Lung (tissue), 11 donors: ENCODE measurements at regions not wholly inside any gene's neighbourhood (a gene's known extent, or its start where the extent isn't known, plus 50 kb on each side); places are given as distances from the start of the nearest gene placed in this dataset.

Experiments
- ATAC-seq: fragments of 200-7000 bp; cut with Tn5 transposase; one replicate; pipeline ENCODE4 v1.9.1; 2020; ENCODE audit warnings: moderate number of reproducible peaks; ENCODE audit not compliant: insufficient read depth, low FRiP score
- DNase-seq, 3 donors: peaks; one replicate each; pipeline ENCODE4 v3.0.0-alpha.2; 2013 to 2017
- H3K27ac ChIP-seq, 2 donors: one replicate each; pipeline ENCODE4 v1.5.1; 2013; ENCODE audit warnings: mild to moderate bottlenecking in 2 of 2, moderate library complexity in 2 of 2, control low read depth in 1 of 2, inconsistent platforms in 1 of 2, low read depth in 1 of 2, low read length in 1 of 2
- H3K27me3 ChIP-seq, 3 donors: one replicate each; pipeline ENCODE4 v1.5.1; 2013; ENCODE audit warnings: low read length in 2 of 3; ENCODE audit not compliant: control insufficient read depth in 3 of 3, insufficient read depth in 3 of 3
- H3K36me3 ChIP-seq, 4 donors: one replicate each; pipeline ENCODE4 v1.5.1; 2013; ENCODE audit warnings: low read length in 4 of 4, mild to moderate bottlenecking in 1 of 4, moderate library complexity in 1 of 4; ENCODE audit not compliant: control insufficient read depth in 4 of 4, insufficient read depth in 4 of 4
- H3K4me1 ChIP-seq, 5 donors: one replicate each; pipeline ENCODE4 v1.5.1; 2013; ENCODE audit warnings: low read length in 5 of 5, mild to moderate bottlenecking in 2 of 5, moderate library complexity in 1 of 5; ENCODE audit not compliant: control insufficient read depth in 5 of 5, insufficient read depth in 5 of 5
- H3K4me3 ChIP-seq: one replicate; pipeline ENCODE4 v1.5.1; 2013; ENCODE audit warnings: mild to moderate bottlenecking, control low read depth, moderate library complexity
- H3K9ac ChIP-seq, 2 donors: one replicate each; pipeline ENCODE4 v1.5.1; 2013; ENCODE audit warnings: low read length in 2 of 2, control low read depth in 1 of 2; ENCODE audit not compliant: insufficient read depth in 1 of 2
- H3K9me3 ChIP-seq, 4 donors: one replicate each; pipeline ENCODE4 v1.5.1; 2013; ENCODE audit warnings: low read length in 3 of 4, mild to moderate bottlenecking in 1 of 4, moderate library complexity in 1 of 4; ENCODE audit not compliant: control insufficient read depth in 4 of 4, insufficient read depth in 3 of 4
- WGBS, 2 donors: extraction: QIAGEN DNeasy Blood & Tissue Kit; methylation state at CpG; one replicate each; pipeline ENCODE4 v1.1.7; 2013; 5-methylcytosine and 5-hydroxymethylcytosine counted together
- TF ChIP-seq, protein P1 (sequence below): IDR thresholded peaks from 2 replicates; pipeline ENCODE4 v1.5.1; 2012; ENCODE audit warnings: mild to moderate bottlenecking; ENCODE audit errors: control extremely low read depth, extremely low read depth
- donor health status: control.
- donor health status: control.
- donor health status: Bipolar disorder and iron deficiency.
- donor health status: healthy.
- donor health status: DM: yes; HTN: yes; CAD: no.

DNA sequence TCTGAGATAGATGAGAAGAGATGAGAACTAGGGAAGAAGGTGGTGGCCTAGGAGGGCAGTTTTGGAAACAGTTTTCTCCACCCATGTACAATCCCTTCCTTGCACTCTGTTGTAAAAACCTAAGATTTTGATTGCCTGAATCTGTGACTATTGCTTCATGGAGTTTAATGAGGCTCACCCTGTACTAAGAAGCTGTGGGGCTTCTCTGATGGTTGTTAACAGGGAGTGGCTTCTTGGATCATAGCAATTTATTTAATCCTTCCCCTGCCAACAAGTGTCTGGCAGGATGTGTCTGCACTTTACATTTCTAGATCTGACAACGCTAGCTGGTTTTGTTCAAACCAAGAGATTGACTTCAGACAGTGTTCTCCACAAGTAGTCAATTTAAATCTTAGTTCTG lies 74.7 kb upstream of the C5orf46 start:
- Histone ChIP-seq H3K9me3 (no peaks in the 10 kb centered on the region), H3K4me1 (no peaks in the 10 kb centered on the region), H3K36me3 (no peaks in the 10 kb centered on the region), H3K9ac (no peak overlapping the region), H3K4me3 (no peak overlapping the region), H3K27ac (no peak overlapping the region), H3K27me3 (no peaks in the 10 kb centered on the region)
- TF ChIP-seq, protein P1, sequence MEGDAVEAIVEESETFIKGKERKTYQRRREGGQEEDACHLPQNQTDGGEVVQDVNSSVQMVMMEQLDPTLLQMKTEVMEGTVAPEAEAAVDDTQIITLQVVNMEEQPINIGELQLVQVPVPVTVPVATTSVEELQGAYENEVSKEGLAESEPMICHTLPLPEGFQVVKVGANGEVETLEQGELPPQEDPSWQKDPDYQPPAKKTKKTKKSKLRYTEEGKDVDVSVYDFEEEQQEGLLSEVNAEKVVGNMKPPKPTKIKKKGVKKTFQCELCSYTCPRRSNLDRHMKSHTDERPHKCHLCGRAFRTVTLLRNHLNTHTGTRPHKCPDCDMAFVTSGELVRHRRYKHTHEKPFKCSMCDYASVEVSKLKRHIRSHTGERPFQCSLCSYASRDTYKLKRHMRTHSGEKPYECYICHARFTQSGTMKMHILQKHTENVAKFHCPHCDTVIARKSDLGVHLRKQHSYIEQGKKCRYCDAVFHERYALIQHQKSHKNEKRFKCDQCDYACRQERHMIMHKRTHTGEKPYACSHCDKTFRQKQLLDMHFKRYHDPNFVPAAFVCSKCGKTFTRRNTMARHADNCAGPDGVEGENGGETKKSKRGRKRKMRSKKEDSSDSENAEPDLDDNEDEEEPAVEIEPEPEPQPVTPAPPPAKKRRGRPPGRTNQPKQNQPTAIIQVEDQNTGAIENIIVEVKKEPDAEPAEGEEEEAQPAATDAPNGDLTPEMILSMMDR, result no peak
- ATAC-seq, result no peak
- DNase-seq, result no peak
- WGBS, 2 donors, result 55 to 74% methylated on average over 1 of the region's 1 CpG

DNA sequence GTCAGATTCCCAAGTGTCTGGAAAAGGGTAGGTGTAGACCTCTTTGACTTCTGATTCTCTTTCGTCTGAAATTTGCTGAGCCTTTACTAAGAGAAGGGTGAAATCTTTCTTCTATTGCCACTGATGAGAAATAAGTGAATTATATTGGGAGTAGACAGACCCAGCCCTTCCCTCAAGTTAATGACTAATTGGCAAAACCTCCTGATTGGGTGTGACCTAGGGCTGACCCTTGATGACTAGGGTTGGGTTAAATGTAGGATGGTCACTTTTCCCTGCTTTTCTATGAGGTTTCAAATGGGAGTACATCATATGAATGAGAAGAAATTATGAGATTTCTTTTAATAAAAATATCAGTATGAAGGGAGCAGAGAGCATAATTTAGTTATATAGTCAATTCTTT lies 73.4 kb upstream of the C5orf46 start:
- WGBS, 2 donors, result 91 to 93% methylated on average over 1 of the region's 1 CpG

GRCh38 chr5:147972076-147972840 lies 65.9 kb upstream of the C5orf46 start:
- WGBS, 2 donors, result 78 to 86% methylated on average over 7 of the region's 7 CpGs
- TF ChIP-seq, protein P1, result no peak
- Histone ChIP-seq H3K4me1 (peaks cover 0 to 13% (median 3%) of the 10 kb centered on the region in 5 donors), H3K9me3 (no peaks in the 10 kb centered on the region), H3K9ac (no peak overlapping the region), H3K27ac (no peak overlapping the region), H3K36me3 (no peaks in the 10 kb centered on the region), H3K27me3 (no peaks in the 10 kb centered on the region), H3K4me3 (no peak overlapping the region)
- DNase-seq (peak in 2 of 3 donors; percentile 66 to 83), ATAC-seq (no peak)

More for the DNA sequence above, 73.4 kb upstream of the C5orf46 start:
- no peaks in the 10 kb centered on the region for H3K4me1 ChIP-seq
- DNase-seq (no peak), ATAC-seq (no peak)
- H3K27me3 ChIP-seq, result no peaks in the 10 kb centered on the region
- no peak overlapping the region for H3K9ac ChIP-seq
- no peak overlapping the region for H3K27ac ChIP-seq
- H3K4me3 ChIP-seq, result no peak overlapping the region
- no peaks in the 10 kb centered on the region for H3K9me3 ChIP-seq
- H3K36me3 ChIP-seq, result no peaks in the 10 kb centered on the region
- TF ChIP-seq, protein P1, result no peak
